Mesenchymal stem cell (in vitro differentiated cells and primary cell): ENCODE measurements at regions not wholly inside any gene's neighbourhood (a gene's known extent, or its start where the extent isn't known, plus 50 kb on each side); places are given as distances from the start of the nearest gene placed in this dataset.

Source experiments
- DNase-seq: peaks from one replicate; pipeline ENCODE4 v3.0.0-alpha.2; 2013
- H2AFZ ChIP-seq: one replicate; pipeline ENCODE4 v1.6.1; 2013; ENCODE audit warnings: low read depth, mild to moderate bottlenecking, control low read depth, inconsistent platforms, low read length, moderate library complexity
- H2AK5ac ChIP-seq: 2 replicates; pipeline ENCODE4 v1.6.1; 2013; ENCODE audit warnings: low read length, moderate library complexity, mild to moderate bottlenecking, inconsistent platforms; ENCODE audit not compliant: severe bottlenecking
- H2BK120ac ChIP-seq: one replicate; pipeline ENCODE4 v1.6.1; 2013; ENCODE audit warnings: low read depth, mild to moderate bottlenecking, inconsistent platforms, low read length, moderate library complexity
- H2BK12ac ChIP-seq, 2 experiments: one replicate each; pipeline ENCODE4 v1.6.1; 2013; ENCODE audit warnings: inconsistent platforms in 2 of 2, low read length in 2 of 2, mild to moderate bottlenecking in 2 of 2, moderate library complexity in 2 of 2, control low read depth in 1 of 2
- H2BK15ac ChIP-seq: one replicate; pipeline ENCODE4 v1.6.1; 2013; ENCODE audit warnings: mild to moderate bottlenecking, low read depth, inconsistent platforms; ENCODE audit not compliant: poor library complexity, severe bottlenecking
- H2BK5ac ChIP-seq: 2 replicates; pipeline ENCODE4 v1.6.1; 2013; ENCODE audit warnings: low read depth, mild to moderate bottlenecking, low read length, control low read depth, inconsistent platforms; ENCODE audit not compliant: poor library complexity, severe bottlenecking
- H3K14ac ChIP-seq, 2 experiments: one replicate each; pipeline ENCODE4 v1.6.1; 2013; ENCODE audit warnings: inconsistent platforms in 2 of 2, low read length in 2 of 2, control low read depth in 1 of 2, mild to moderate bottlenecking in 1 of 2, moderate library complexity in 1 of 2
- H3K18ac ChIP-seq, 2 experiments: one replicate each; pipeline ENCODE4 v1.6.1; 2013; ENCODE audit warnings: inconsistent platforms in 2 of 2, low read length in 2 of 2, control low read depth in 1 of 2, low read depth in 1 of 2, mild to moderate bottlenecking in 1 of 2
- H3K23ac ChIP-seq, 2 experiments: one replicate each; pipeline ENCODE4 v1.6.1; 2013; ENCODE audit warnings: inconsistent platforms in 2 of 2, low read length in 2 of 2, mild to moderate bottlenecking in 2 of 2, moderate library complexity in 2 of 2, control low read depth in 1 of 2
- H3K27ac ChIP-seq: 2 replicates; pipeline ENCODE4 v1.5.1; 2013; ENCODE audit warnings: mild to moderate bottlenecking, moderate library complexity, low read length, control low read depth, inconsistent platforms; ENCODE audit not compliant: poor library complexity, severe bottlenecking
- H3K27me3 ChIP-seq, 2 experiments: 2 replicates each; pipeline versions ENCODE4 v1.6.1 to v1.7.0; 2013; ENCODE audit warnings: low read length in 2 of 2, mild to moderate bottlenecking in 2 of 2, moderate library complexity in 2 of 2, control low read depth in 1 of 2, inconsistent platforms in 1 of 2; ENCODE audit not compliant: control insufficient read depth in 1 of 2, insufficient read depth in 1 of 2
- H3K36me3 ChIP-seq, 2 experiments: 2 replicates each; pipeline versions ENCODE4 v1.6.1 to v1.7.0; 2013; ENCODE audit warnings: low read length in 2 of 2, control low read depth in 1 of 2, inconsistent platforms in 1 of 2, low read depth in 1 of 2, mild to moderate bottlenecking in 1 of 2; ENCODE audit not compliant: insufficient read depth in 2 of 2, control insufficient read depth in 1 of 2
- H3K4ac ChIP-seq, 2 experiments: one replicate each; pipeline ENCODE4 v1.6.1; 2013; ENCODE audit warnings: inconsistent platforms in 2 of 2, low read length in 2 of 2, mild to moderate bottlenecking in 2 of 2, moderate library complexity in 2 of 2, control low read depth in 1 of 2, low read depth in 1 of 2
- H3K4me1 ChIP-seq: 2 replicates; pipeline ENCODE4 v1.6.1; 2013; ENCODE audit warnings: low read depth, low read length, control low read depth; ENCODE audit not compliant: control insufficient read depth, insufficient read depth
- H3K4me2 ChIP-seq: 2 replicates; pipeline ENCODE4 v1.6.1; 2013; ENCODE audit warnings: low read length, mild to moderate bottlenecking, inconsistent platforms; ENCODE audit not compliant: poor library complexity, severe bottlenecking
- H3K4me3 ChIP-seq, 2 experiments: 2 replicates each; pipeline versions ENCODE4 v1.5.1 to v1.7.0; 2013; ENCODE audit warnings: low read length in 2 of 2, mild to moderate bottlenecking in 2 of 2, control low read depth in 1 of 2, low read depth in 1 of 2; ENCODE audit not compliant: insufficient read depth in 1 of 2
- H3K79me1 ChIP-seq: replicated peaks from 2 replicates; pipeline ENCODE4 v1.6.1; 2013; ENCODE audit warnings: mild to moderate bottlenecking, control low read depth, low read length, inconsistent platforms; ENCODE audit not compliant: poor library complexity, severe bottlenecking
- H3K9ac ChIP-seq: 2 replicates; pipeline ENCODE4 v1.7.0; 2013; ENCODE audit warnings: mild to moderate bottlenecking, low read length, moderate library complexity
- H3K9me3 ChIP-seq: 2 replicates; pipeline ENCODE4 v1.7.0; 2013; ENCODE audit warnings: mild to moderate bottlenecking, low read length; ENCODE audit not compliant: control insufficient read depth
- H4K8ac ChIP-seq: one replicate; pipeline ENCODE4 v1.6.1; 2013; ENCODE audit warnings: inconsistent platforms, mild to moderate bottlenecking, low read length, moderate library complexity
- H4K91ac ChIP-seq: one replicate; pipeline ENCODE4 v1.6.1; 2013; ENCODE audit warnings: mild to moderate bottlenecking, low read length, inconsistent platforms
- WGBS: methylation state at CpG from one replicate; pipeline ENCODE4 v1.1.7; 2013; ENCODE audit warnings: mixed read lengths; 5-methylcytosine and 5-hydroxymethylcytosine counted together

GRCh38 chr2:133824869-133825268 is 256.6 kb upstream of the NCKAP5 start:
- Histone ChIP-seq H2BK15ac (no peak overlapping the region), H3K18ac (no peak overlapping the region), H2BK5ac (no peak overlapping the region), H3K79me1 (no peaks in the 10 kb centered on the region), H3K4ac (no peak overlapping the region), H2BK12ac (no peak overlapping the region), H2BK120ac (no peak overlapping the region), H3K4me3 (no peak overlapping the region), H4K8ac (no peak overlapping the region), H2AK5ac (no peak overlapping the region), H3K27me3 (no peaks in the 10 kb centered on the region), H4K91ac (no peak overlapping the region), H3K14ac (no peak overlapping the region), H3K4me2 (no peak overlapping the region), H3K23ac (no peak overlapping the region), H3K9me3 (no peaks in the 10 kb centered on the region), H3K36me3 (no peaks in the 10 kb centered on the region), H3K27ac (no peak overlapping the region), H3K9ac (no peak overlapping the region), H3K4me1 (peaks cover 6% of the 10 kb centered on the region), H2AFZ (no peak overlapping the region)
- no peak for DNase-seq
- WGBS: no CpG with 5 or more reads among the region's 1 CpG

- H2BK15ac ChIP-seq: no peak overlapping the region
- H2BK5ac ChIP-seq: no peak overlapping the region
- no peak overlapping the region for H3K18ac ChIP-seq
- H3K14ac ChIP-seq: no peak overlapping the region
- H3K27ac ChIP-seq: no peak overlapping the region
- no peak overlapping the region for H2AFZ ChIP-seq
- no peak overlapping the region for H3K4ac ChIP-seq
- H3K4me3 ChIP-seq: no peak overlapping the region
- H3K23ac ChIP-seq: no peak overlapping the region
- no peak for DNase-seq
- H3K4me1 ChIP-seq: peaks cover 7% of the 10 kb centered on the region
- H3K36me3 ChIP-seq: no peaks in the 10 kb centered on the region
- no peaks in the 10 kb centered on the region for H3K27me3 ChIP-seq
- H4K8ac ChIP-seq: no peak overlapping the region
- H2BK120ac ChIP-seq: no peak overlapping the region
- 95% methylated on average over 6 of the region's 6 CpGs for WGBS
- H2AK5ac ChIP-seq: peak overlapping the region; percentile 41
- H3K9ac ChIP-seq: no peak overlapping the region
- H3K79me1 ChIP-seq: no peaks in the 10 kb centered on the region
- H2BK12ac ChIP-seq: no peak overlapping the region
- no peak overlapping the region for H4K91ac ChIP-seq
- no peaks in the 10 kb centered on the region for H3K9me3 ChIP-seq
- H3K4me2 ChIP-seq: no peak overlapping the region
These were observed 257.5 kb upstream of the NCKAP5 start for GRCh38 chr2:133825778-133826177.

GRCh38 chr2:133828913-133829312 is 260.6 kb upstream of the NCKAP5 start:
- Histone ChIP-seq H4K91ac (no peak overlapping the region), H3K18ac (no peak overlapping the region), H2AFZ (no peak overlapping the region), H2BK15ac (no peak overlapping the region), H3K27me3 (no peaks in the 10 kb centered on the region), H2BK120ac (no peak overlapping the region), H3K4me1 (peaks cover 4% of the 10 kb centered on the region), H3K27ac (no peak overlapping the region), H3K4ac (no peak overlapping the region), H4K8ac (no peak overlapping the region), H3K79me1 (no peaks in the 10 kb centered on the region), H3K4me2 (no peak overlapping the region), H2BK12ac (no peak overlapping the region), H2BK5ac (peak overlapping the region; percentile 15), H3K4me3 (no peak overlapping the region), H2AK5ac (no peak overlapping the region), H3K14ac (no peak overlapping the region), H3K36me3 (no peaks in the 10 kb centered on the region), H3K23ac (no peak overlapping the region), H3K9ac (no peak overlapping the region), H3K9me3 (peaks cover 5% of the 10 kb centered on the region)
- 100% methylated on average over 1 of the region's 2 CpGs for WGBS
- no peak for DNase-seq

GRCh38 chr2:133829450-133830020 is 261.3 kb upstream of the NCKAP5 start:
- Histone ChIP-seq H2BK15ac (no peak overlapping the region), H3K4me1 (peaks cover 4% of the 10 kb centered on the region), H3K14ac (no peak overlapping the region), H3K18ac (no peak overlapping the region), H3K23ac (no peak overlapping the region), H3K27ac (peak overlapping the region; percentile 32), H3K9me3 (peaks cover 5% of the 10 kb centered on the region), H3K27me3 (no peaks in the 10 kb centered on the region), H4K91ac (no peak overlapping the region), H2BK5ac (no peak overlapping the region), H3K4me2 (no peak overlapping the region), H3K79me1 (no peaks in the 10 kb centered on the region), H3K36me3 (no peaks in the 10 kb centered on the region), H2BK120ac (no peak overlapping the region), H3K4ac (no peak overlapping the region), H3K9ac (no peak overlapping the region), H2AK5ac (peak overlapping the region; percentile 50), H2AFZ (no peak overlapping the region), H3K4me3 (no peak overlapping the region), H2BK12ac (no peak overlapping the region), H4K8ac (no peak overlapping the region)
- no peak for DNase-seq
- 78% methylated on average over 2 of the region's 3 CpGs for WGBS
